Sigmoid colon (tissue), 4 donors: ENCODE measurements at regions not wholly inside any gene's neighbourhood (a gene's known extent, or its start where the extent isn't known, plus 50 kb on each side); places are given as distances from the start of the nearest gene placed in this dataset.

ENCODE experiments used
- EP300 ChIP-seq, 4 donors: sonication (generic); formaldehyde crosslinking; IDR thresholded peaks; one replicate each; pipeline ENCODE4 v1.6.1; 2017; ENCODE audit warnings: antibody characterized with exemption in 4 of 4
- POLR2A ChIP-seq, 2 donors: fragments of 450-650 bp; IDR thresholded peaks; one replicate each; pipeline ENCODE4 v1.6.1; 2016; ENCODE audit warnings: antibody characterized with exemption in 2 of 2, mild to moderate bottlenecking in 2 of 2, moderate library complexity in 2 of 2
- POLR2AphosphoS5 ChIP-seq, 4 donors: sonication (generic); formaldehyde crosslinking; IDR thresholded peaks; one replicate each; pipeline ENCODE4 v1.6.1; 2017; ENCODE audit warnings: antibody characterized with exemption in 4 of 4
- TF ChIP-seq, protein P1 (sequence below), 4 experiments: fragments of 450-650 bp in 3 of 4; fragments of 200-600 bp in 1 of 4; IDR thresholded peaks; one replicate each; pipeline ENCODE4 v1.5.1; 2016 to 2019; ENCODE audit warnings: antibody characterized with exemption in 4 of 4, mild to moderate bottlenecking in 3 of 4, moderate library complexity in 2 of 4

DNA sequence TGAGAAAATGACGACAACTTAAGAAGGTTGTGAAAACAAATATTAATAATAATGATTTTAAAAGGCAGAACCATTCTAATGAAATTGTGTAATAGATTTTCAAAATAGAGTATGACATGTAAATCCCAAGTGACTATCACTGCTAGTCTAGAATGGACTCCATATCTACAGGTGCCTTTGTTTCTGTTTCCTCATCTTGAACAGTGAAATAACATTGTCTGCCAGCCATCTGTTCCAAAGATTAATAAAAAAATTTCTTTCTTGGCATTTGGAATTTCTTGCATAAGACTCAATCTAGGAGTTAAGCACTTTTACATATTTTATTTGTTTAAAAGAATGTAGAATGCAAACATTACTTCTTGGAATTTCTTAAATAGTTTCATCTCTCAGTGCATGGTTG lies 520.1 kb upstream of the ARGLU1 start:
- no peak for TF ChIP-seq POLR2A (IDR thresholded peaks at IDR 0.05)
- TF ChIP-seq, protein P1, sequence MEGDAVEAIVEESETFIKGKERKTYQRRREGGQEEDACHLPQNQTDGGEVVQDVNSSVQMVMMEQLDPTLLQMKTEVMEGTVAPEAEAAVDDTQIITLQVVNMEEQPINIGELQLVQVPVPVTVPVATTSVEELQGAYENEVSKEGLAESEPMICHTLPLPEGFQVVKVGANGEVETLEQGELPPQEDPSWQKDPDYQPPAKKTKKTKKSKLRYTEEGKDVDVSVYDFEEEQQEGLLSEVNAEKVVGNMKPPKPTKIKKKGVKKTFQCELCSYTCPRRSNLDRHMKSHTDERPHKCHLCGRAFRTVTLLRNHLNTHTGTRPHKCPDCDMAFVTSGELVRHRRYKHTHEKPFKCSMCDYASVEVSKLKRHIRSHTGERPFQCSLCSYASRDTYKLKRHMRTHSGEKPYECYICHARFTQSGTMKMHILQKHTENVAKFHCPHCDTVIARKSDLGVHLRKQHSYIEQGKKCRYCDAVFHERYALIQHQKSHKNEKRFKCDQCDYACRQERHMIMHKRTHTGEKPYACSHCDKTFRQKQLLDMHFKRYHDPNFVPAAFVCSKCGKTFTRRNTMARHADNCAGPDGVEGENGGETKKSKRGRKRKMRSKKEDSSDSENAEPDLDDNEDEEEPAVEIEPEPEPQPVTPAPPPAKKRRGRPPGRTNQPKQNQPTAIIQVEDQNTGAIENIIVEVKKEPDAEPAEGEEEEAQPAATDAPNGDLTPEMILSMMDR (IDR thresholded peaks at IDR 0.05): no peak
- TF ChIP-seq POLR2AphosphoS5 (IDR thresholded peaks at IDR 0.05): no peak
- TF ChIP-seq EP300 (IDR thresholded peaks at IDR 0.05): no peak
